Islet precursor cell (in vitro differentiated cells): ENCODE measurements at regions not wholly inside any gene's neighbourhood (a gene's known extent, or its start where the extent isn't known, plus 50 kb on each side); places are given as distances from the start of the nearest gene placed in this dataset.
"Not testable (repeated sequence)": the region's sequence is repeated elsewhere in the genome, so short reads cannot be mapped to it uniquely, and the experiment has no call there.

Experiments
- DNase-seq: peaks from one replicate; pipeline ENCODE4 v3.0.0-alpha.2; 2018

DNA sequence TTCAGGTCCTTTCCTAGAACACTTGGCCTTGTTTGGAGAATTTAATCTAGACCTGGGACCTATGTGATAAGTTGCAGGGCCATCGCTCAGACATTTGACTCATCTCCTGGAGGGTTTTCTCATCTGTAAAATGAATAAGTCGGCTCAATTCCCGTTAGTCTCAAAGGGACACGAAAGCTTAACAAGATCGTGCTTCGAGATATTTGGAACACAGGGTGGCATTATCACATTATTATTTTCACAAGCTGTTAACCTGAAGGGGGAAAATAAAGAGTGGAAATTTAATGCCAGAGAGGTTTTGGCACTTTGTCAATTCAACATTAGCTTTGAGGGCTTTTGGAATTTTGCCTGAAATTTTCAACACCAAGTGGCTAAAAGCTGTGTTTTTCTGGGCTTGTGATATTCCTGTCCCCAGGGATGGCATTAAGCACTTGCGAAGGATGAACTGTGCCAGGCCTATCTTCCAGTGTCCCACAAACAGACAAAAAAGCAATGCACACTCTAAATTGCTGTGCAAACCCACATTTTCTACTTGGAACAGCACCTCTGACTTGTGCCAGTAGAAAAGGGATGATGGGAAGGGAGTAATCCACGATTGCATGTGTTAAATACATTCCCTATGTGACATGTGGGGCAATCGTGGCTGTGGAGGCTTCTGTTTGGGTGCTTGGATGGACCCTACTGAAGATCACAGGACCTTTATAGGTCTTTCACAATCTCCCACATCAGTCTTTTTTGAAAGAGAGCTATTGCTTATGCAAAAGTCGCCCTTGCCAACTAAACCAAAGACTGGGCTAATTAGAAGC, 478.7 kb downstream of the MFSD1 start:
- no peak for DNase-seq

DNA sequence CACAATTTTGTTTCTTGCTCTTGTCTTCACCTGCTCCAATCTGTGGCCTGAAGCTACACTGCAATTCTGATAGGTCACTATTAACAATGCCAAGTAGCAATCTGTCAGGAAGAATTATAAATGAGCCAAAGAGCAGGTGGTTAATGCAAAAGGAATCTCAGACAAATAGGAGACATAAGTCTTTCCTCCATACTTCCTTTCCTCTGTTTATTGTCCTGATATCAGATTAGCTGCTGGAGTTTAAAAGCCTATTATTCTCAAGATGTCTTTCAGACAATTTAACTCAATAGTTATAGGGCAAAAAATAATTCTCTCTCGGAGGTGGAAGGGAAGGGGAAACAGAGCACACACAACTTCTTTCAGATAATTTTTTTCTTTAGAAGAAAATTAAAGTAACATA, 491.6 kb downstream of the MFSD1 start:
- DNase-seq, result no peak

DNA sequence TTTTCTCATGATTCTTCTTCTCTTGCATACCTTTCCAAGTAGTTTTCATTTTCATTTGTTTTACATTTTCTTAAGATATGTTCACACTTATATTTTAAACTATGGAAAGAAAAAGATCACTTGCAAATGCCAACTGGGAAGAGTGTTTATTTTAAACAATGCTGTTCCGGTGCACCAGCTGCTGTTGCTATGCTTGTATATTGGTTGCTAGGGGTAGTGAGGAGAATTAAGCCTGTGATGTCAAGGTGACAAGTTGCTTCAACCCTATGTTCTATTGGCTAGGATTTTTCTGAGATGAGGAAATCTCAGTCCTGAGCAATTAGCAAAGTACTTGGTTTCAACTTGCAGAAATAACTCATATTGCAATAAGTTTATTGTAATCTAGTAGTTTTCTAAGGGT, 500.1 kb downstream of the MFSD1 start:
- no peak for DNase-seq

DNA sequence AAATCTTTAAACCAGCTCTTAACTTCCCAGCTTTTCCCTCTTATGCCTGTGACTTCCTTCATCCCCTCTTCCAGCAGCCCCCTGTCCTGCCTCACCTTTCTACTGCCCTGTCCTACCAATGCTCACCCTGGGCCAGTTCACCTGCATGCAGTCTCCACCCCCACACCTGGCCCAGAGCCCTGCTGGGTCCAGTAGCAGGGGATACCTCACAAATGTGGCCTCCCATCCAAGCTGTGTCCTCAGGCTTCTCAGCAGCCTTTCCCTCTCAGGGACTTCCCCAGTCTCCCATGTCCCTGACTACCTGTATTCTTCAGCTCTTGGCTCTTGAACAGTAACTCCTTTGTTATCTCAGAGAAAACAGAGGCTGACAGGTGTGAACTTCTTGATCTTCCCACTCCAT, 503.2 kb downstream of the MFSD1 start:
- no peak for DNase-seq

DNA sequence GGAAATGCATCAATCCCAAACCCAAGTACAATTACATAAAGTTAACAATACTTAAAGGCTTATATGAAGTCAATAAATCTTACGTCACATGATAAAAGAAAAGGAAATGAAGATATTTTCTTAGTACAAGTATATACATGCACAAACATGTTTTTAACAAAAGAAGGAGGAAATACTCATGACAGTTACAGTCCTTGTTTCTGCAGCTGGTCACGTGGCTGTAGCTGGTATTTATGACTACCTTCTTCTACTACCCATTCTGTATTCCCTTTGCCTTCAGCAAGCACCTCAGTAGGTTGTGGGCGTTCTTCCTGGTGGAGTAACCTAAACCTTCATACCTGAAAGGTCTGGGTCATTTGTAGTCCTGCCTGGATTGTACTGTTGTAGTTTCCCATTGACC, 514.9 kb downstream of the MFSD1 start:
- DNase-seq, result not testable (repeated sequence)

DNA sequence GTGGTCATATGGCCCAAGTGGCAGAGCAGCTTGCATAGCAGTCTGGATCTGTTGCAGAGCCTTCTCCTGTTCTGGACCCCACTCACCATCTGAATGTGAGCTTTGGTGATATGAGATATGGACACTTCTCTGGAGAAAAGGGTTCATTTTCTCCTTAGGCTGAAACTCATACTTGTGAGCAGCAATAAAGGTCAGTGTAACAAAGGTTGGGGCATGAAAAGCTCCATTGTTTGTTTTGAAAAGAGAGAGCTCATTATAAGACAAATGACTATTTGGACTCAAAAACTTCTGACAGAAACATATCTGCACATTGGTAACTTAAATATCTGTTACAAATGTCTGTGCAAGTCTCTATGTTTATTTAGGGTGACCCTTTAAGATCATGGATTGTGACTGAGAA, 517.3 kb downstream of the MFSD1 start:
- no peak for DNase-seq

DNA sequence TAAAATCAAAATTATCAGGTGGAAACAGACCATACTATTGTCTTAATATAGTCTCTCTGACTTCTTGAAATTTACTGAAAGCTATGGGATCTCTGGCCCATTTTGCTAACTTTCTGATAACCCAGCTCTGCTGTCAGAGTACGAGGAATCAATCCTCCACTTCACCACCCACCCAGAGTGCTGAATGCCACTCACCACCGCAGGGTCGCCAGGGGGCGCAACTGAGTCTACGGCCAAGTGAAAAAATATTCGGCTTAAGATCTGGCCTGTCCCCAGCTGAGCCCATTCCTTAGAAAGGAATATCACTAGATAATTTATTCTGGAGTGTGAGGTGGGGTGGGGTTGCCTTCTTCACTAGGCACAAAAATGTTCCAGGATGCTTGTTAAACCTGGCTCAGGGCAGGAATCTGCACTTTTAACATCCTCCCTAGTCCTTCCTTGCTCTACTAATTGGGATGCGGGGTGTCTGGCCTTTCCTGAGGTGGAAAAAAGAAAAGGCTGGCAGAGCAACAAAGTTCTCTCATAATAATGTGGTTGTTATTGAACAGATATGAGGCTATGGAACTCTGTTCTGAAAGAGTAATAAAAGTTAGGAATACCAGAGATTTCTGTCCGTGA, 520.6 kb downstream of the MFSD1 start:
- DNase-seq, result peak; percentile 76

DNA sequence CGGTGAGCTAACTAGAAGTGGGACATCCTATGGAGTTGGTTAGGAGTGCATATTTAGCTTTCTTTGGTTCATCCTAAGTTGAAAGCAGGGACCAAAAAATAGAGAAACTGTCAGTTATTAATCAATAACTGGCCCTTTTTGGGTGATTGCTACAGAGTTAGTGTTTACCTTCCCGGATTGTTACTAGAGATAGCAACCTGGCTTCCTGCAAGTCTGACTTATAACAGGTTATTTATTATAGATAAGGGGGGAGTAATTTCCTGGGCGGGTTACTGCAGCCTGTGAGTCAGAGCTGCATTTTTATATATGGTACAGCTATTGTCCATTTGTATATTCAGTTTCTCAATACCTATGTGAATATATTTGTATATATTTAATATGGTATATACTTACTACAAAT, 522.0 kb downstream of the MFSD1 start:
- DNase-seq, result no peak

DNA sequence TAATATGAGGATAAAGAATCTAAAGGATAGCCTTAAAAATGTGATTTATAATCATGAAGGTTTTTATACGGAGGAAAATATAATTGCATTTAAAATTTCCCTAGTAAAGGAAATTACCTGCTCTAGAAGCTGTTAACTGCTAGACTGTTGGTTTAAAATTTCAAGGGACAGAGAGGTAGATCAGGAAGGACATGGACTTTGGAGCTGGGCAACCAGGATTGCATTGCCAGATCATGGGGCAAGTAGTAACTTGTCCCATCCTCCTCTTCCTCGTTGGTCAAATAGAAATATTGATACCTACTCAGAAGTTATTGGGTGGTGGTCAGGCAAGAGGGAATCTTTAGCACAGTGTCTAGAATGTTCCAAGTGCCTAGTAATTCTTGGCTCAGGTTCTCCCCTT, 525.1 kb downstream of the MFSD1 start:
- DNase-seq, result no peak

DNA sequence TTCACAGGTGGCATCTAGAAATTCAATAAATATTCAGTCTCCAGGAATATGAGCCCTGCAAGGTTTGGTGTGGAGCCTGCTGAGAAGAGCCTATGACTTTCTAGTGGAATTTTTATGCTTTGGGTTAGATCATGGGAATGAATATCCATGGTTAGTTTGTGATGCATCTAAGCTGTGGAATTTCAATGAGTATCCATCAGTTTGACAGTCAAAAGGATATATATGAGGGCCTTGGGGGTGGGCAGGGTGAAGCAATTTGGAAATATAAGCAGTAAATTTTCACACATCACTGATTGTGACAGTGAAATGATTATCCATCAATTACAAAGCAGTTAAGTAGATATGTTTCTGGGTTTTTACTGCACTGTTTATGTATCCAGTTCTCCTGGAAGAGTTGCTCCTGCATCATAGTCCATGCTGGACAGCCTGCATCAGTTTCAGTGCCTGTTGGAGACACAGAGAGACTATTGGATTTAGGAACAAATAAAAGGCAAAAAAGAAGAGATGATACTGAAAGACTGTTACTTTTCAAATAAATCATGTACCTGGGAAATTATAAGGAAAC, 530.8 kb downstream of the MFSD1 start:
- no peak for DNase-seq

DNA sequence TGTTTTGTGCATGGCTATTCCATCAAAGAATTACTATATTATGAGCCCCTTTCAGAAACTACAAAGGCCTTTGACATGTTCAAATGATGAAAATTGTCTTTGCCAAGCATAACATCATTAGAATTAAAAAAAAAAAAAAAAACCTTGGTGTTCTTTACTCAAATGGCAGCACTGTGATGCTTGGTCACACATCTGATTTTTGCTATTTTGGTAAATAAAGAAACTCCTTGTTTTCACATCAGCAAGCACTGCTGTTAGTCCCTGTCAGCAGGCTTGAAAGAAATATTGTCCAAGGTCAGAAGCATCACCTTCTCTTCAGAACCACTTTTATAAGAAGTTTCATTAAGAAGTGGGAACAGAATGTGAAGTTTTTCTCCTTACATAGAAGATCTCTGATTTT, 537.3 kb downstream of the MFSD1 start:
- no peak for DNase-seq

DNA sequence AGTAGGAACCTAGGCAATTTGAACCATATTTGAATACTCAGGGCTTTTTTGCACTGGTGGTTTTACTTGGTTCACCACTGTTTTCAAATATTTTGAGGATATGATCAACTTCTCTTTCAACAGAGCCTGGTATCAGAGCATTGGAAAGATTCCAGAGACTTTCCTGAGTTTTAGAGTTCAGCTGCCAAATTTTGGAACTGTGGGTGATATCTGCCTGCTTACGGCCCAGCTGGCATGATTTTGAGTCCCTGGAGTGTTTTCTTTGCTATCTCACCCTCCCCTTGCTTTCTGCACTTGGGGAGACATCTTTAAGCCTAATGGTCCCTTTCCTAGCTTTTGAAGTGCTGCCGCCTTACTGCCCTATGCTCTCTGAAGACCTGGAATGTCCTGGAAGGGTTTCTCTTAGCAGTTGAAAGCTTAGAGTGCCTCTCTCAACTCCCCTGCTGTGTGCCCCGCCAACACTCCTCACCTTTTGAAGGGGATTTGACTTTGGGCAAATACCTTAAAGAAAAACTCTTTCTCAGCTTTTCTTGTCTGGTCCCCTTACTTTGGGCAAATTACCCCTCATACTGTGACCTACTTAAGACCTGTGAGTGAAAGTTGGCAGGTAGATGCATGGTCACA, 539.1 kb downstream of the MFSD1 start:
- no peak for DNase-seq

DNA sequence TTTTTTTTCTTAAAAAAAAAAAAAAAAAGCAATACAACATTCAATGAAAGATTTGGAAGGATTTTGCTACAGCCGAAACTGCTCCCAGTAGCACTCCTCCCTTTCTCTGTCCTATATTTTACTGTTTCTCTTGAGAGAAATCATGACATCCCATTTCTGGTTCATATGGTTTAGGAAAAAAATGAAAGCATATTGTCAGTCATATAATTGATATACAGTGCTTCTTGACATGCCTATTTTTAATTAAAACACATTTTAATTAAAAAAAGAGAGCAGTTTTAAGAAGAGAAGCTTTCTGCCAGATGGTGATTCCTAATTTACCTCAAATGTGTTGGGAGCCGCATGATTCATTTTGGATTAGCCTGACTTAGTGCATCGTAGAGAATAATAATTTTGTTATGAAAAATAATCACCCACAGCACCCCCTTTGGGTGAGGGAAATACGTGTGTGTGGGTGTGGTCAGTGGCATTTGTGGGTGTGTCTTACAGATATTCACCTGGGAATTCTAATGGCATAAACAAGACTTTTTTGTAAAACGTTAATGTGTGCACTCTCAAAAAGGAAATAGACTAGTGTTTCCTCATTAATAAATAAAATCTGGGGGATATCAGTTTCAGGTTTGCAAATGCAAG, 544.5 kb downstream of the MFSD1 start:
- no peak for DNase-seq

DNA sequence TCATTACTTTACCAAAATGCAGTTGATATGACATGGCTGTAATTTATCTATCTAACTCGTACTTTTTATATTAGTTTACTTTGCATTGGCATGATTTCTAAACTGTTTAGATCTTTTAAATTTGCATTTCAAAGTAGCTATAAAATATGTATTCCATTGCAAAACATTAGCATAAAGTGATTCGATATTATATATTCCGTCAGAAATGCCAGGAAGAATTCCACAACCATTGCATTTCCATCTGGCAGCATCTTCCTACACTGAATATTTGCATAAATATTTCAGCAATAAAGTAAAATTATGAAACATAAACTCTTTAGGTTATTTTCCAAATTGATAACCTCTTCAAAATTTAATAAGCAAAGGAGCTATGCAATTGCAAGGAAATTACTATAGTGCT, 546.6 kb downstream of the MFSD1 start:
- no peak for DNase-seq

DNA sequence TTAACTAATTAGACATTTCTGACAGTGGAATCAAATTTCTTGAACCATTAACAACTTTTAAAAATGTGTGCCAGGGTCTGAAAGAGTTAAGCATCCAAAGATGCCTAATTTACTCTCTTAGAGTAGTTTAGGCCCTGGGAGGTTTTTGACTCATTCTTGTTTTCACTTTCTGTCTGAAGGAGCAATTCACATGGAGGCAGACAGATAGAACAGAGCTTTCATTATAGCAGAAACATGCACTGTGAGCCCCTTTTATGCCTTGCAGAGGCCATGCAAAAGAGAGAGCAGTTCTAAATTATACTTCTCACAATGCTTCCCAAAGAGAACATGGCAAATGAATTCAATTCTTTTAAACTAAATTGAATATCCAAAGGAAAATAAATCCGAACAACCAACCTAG, 554.8 kb downstream of the MFSD1 start:
- no peak for DNase-seq

DNA sequence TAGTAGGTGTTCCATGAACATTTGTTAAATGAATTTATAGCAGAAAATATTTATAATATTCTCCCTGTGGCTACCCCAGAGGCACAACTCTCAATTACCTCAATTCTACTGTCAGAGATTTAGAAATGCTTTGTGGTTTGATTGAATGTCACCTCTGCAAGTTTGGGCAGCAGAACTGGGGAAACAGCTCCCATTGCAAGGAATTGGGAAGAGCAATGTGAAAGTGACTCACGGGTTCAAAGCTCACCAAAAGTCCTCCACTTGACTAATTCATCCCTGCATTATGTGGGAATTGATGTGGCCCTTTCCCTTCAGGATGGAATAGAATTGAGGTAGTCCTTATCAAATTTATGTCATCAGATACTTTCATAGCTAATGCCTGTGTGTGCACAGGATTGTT, 562.7 kb downstream of the MFSD1 start:
- no peak for DNase-seq

DNA sequence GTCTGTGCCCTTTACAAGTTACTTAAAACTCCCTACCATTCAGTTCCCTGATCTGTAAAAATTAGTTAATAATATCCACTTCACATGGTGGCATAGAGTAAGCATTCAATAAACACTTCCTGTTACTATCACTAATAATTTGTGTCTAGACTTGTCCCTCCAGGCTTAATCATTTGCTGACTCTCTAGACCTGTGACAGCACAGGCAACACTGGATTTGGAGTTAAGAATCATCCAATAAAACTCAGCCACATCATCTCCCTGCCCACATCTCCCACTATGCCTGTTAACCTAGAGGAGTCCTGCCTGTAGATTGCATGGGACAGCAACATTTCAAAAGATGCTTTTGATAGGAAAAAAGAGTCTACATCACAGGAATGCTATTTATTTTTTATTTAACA, 564.6 kb downstream of the MFSD1 start:
- no peak for DNase-seq

DNA sequence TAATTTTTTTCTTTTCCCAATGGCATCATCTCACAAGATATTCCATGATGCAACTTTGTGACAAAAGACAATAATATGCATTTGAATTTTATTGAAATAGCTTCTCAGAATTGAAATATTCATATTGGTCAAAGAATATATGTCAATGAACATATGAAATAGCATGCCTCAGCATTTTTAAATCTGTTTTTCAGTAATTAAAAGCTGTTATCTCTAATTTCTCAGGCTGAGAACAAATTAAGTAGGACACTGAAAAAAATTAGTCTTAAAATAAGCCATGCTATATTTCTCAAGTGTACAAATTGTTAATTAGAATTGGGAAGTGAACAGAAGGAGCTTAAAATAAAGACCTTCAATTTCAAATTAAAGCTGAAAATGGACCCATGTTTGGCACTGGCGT, 570.1 kb downstream of the MFSD1 start:
- DNase-seq, result no peak

DNA sequence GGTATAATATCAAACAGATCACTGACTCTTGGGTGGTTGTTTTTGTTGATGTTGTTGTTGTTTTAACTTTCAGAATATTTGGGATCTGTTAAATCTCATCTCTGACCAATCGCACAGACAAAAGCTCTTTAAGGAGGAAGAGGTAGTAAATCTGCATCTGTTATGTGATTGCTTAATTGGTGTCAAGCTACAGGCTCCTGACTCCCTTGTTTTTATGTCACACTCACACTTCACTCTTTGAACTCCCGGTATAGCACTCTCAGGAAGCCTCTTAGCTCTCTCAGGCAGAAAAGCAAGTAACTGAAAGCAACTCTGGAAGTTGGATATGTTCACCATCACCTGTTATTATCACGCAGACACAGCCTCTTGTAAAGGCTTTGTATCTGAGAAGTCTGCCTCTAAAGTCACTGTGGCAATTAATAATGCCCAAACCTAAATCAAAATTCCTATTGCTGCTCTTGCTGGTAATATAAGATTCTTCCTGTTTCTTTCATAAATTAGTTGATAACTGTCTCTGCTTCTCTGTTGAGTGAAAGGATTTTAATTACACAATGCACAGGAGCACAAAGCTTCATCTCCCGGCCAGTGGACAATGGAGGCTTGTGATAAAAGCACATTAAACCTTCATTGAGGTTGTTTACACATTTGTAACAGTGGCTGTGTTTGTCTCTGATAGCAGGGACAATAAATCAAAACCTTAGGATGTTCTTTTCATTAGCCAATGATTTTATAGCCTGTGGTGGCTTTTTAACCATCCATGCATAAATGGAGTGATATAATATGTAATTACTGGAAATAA, 576.7 kb downstream of the MFSD1 start:
- no peak for DNase-seq

DNA sequence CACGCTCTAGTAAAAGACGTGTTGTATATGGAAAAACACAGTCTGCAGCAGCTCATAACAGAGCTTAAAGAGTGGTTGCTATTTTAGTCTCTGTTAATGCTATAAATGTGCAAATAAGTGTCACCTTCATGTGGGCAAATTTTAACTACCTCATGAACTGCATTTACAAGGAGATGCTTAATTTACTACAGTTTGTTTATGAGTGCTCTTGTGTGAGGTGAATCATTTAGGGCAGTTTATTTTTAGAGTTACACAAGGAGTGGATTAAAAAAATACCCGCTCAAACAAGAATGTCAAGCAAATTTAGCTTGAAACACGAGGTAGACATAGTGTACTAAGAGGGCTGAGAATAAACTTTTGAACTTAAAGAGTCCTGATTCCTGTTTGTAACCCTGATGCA, 579.0 kb downstream of the MFSD1 start:
- no peak for DNase-seq

DNA sequence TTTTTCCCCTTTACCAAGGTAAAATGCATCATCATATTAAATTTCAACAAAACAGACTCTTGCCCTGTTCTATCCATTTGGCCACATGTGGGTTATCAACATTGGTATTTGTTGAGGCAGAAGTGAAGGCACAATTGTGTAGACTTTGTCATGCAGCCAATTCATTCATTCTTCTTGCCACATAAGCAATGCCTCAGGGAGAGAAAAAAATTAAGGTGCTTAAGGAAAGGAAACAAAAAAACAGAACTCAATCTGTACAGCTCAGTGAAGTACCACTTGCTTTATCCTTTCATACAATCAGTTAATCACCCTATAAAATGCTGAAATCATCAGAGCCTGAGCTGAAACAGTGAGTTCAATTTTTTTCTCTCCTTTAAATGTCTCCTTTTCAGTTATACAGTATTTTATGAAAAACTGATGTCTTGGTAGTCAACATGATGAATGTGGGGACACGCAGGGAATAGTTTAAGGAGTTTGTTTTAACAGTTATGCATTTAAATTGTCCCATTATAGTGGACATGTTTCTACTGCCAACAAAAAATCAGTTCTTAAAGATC, 588.9 kb downstream of the MFSD1 start:
- no peak for DNase-seq

DNA sequence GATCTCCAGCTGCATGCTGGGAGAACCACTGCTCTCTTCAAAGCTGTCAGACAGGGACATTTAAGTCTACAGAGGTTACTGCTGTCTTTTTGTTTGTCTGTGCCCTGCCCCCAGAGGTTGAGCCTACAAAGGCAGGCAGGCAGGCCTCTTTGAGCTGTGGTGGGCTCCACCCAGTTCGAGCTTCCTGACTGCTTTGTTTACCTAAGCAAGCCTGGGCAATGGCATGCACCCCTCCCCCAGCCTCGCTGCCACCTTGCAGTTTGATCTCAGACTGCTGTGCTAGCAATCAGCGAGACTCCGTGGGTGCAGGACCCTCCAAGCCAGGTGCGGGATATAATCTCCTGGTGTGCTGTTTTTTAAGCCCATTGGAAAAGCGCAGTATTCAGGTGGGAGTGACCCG, 591.0 kb upstream of the IL12A start:
- not testable (repeated sequence) for DNase-seq
